Heart right ventricle (tissue), 16 donors: ENCODE measurements at regions not wholly inside any gene's neighbourhood (a gene's known extent, or its start where the extent isn't known, plus 50 kb on each side); places are given as distances from the start of the nearest gene placed in this dataset.

Experiments used
- ATAC-seq, 8 donors: fragments of 200-7000 bp; cut with Tn5 transposase; one replicate each; pipeline ENCODE4 v1.9.1; 2020; ENCODE audit warnings: mild to moderate bottlenecking in 8 of 8, moderate library complexity in 8 of 8, moderate number of reproducible peaks in 1 of 8
- DNase-seq, 2 donors: peaks; one replicate each; pipeline ENCODE4 v3.0.0-alpha.2; 2020
- H3K27ac ChIP-seq, 10 donors: fragments of 200-600 bp; sonication (generic) in 2 of 10; one replicate each; pipeline versions ENCODE4 v1.5.0 to v1.8.0; 2020 to 2022; ENCODE audit warnings: mild to moderate bottlenecking in 3 of 10
- H3K27me3 ChIP-seq, 7 donors: fragments of 200-600 bp; one replicate each; pipeline ENCODE4 v1.8.0; 2021 to 2022; ENCODE audit warnings: mild to moderate bottlenecking in 2 of 7
- H3K36me3 ChIP-seq, 9 donors: fragments of 200-600 bp; sonication (generic) in 1 of 9; one replicate each; pipeline versions ENCODE4 v1.5.0 to v1.8.0; 2020 to 2022; ENCODE audit warnings: mild to moderate bottlenecking in 2 of 9
- H3K4me1 ChIP-seq, 9 donors: fragments of 200-600 bp; sonication (generic) in 1 of 9; one replicate each; pipeline versions ENCODE4 v1.5.0 to v1.8.0; 2020 to 2022; ENCODE audit warnings: mild to moderate bottlenecking in 4 of 9
- H3K4me3 ChIP-seq, 10 donors: fragments of 200-600 bp; sonication (generic) in 2 of 10; one replicate each; pipeline versions ENCODE4 v1.5.0 to v1.8.0; 2020 to 2022; ENCODE audit warnings: mild to moderate bottlenecking in 7 of 10, moderate library complexity in 2 of 10
- H3K9me3 ChIP-seq, 11 donors: fragments of 200-600 bp in 10 of 11; sonication (generic) in 2 of 11; one replicate each; pipeline versions ENCODE4 v1.5.0 to v1.8.0; 2013 to 2022; ENCODE audit warnings: mild to moderate bottlenecking in 2 of 11, control low read depth in 1 of 11, moderate library complexity in 1 of 11
- WGBS, 2 donors: extraction: QIAGEN DNeasy Blood & Tissue Kit; methylation state at CpG; one replicate each; pipeline ENCODE4 v1.1.7; 2013; ENCODE audit warnings: inconsistent platforms in 1 of 2; 5-methylcytosine and 5-hydroxymethylcytosine counted together
- intact Hi-C, 10 donors: fragments of 100-400 bp; cut with DNase I; formaldehyde crosslinking; loops; one replicate each; pipeline versions ENCODE4 v1.11.1 to v1.14.2; 2022
- TF ChIP-seq, protein P1 (sequence below), 9 donors: fragments of 200-600 bp; sonication (generic) in 2 of 9; IDR thresholded peaks; one replicate each; pipeline versions ENCODE4 v1.5.0 to v1.8.0; 2021 to 2022; ENCODE audit warnings: antibody characterized with exemption in 9 of 9, mild to moderate bottlenecking in 5 of 9, moderate library complexity in 1 of 9
- donor health status: Arrhythmogenic right ventricular cardiomyopathy.
- donor health status: ischemic (EF 13 %, LVEDD 7.1; RV severe dilation, severe dysfunction).
- donor health status: healthy with polysubstance abuse.
- donor health status: DM: no; HTN: yes; CAD: no.
- donor health status: DM: no; HTN: no; CAD: no.
- donor health status: ischemic (EF 25% LVEDD 6.9; RV normal size, moderate dysfunction).
- donor health status: ischemic (EF 25% LVEDD 5.7; RV mildly dilated, moderate dysfunction).
- donor health status: healthy.
- donor health status: DM: yes; HTN: yes; CAD: no.
- donor health status: Ischemic cardiomyopathy.
- donor health status: ischemic (EF 35%, LVEDD 5.7; RV mildly dilated, moderate dysfunction).
- donor health status: nonischemic (EF 11% LVEDD 7.7; RV severe dilation, severe dysfunction).
- donor health status: DM: yes; HTN: yes; CAD: no.
- donor health status: PGD.
- donor health status: ischemic (EF 29% LVEDD 5.4; RV normal size, mild dysfunction).
- donor health status: nonischemic (EF 23%, LVEDD 6.1; RV moderate dilation, normal function).

- Histone ChIP-seq H3K4me1 (peaks cover 0 to 15% (median 0%) of the 10 kb centered on the region in 9 donors), H3K27ac (no peak overlapping the region), H3K27me3 (no peaks in the 10 kb centered on the region), H3K4me3 (no peak overlapping the region), H3K36me3 (no peaks in the 10 kb centered on the region), H3K9me3 (no peaks in the 10 kb centered on the region)
- intact Hi-C loops = no loop called here
- 87 to 92% methylated on average over 3 of the region's 3 CpGs for WGBS, 2 donors
- DNase-seq = no peak
- no peak for ATAC-seq
- TF ChIP-seq, protein P1, sequence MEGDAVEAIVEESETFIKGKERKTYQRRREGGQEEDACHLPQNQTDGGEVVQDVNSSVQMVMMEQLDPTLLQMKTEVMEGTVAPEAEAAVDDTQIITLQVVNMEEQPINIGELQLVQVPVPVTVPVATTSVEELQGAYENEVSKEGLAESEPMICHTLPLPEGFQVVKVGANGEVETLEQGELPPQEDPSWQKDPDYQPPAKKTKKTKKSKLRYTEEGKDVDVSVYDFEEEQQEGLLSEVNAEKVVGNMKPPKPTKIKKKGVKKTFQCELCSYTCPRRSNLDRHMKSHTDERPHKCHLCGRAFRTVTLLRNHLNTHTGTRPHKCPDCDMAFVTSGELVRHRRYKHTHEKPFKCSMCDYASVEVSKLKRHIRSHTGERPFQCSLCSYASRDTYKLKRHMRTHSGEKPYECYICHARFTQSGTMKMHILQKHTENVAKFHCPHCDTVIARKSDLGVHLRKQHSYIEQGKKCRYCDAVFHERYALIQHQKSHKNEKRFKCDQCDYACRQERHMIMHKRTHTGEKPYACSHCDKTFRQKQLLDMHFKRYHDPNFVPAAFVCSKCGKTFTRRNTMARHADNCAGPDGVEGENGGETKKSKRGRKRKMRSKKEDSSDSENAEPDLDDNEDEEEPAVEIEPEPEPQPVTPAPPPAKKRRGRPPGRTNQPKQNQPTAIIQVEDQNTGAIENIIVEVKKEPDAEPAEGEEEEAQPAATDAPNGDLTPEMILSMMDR (IDR thresholded peaks at IDR 0.05) = no peak
These were observed 283.2 kb upstream of the LYPLAL1 start for GRCh38 chr1:218890451-218890850.

DNA sequence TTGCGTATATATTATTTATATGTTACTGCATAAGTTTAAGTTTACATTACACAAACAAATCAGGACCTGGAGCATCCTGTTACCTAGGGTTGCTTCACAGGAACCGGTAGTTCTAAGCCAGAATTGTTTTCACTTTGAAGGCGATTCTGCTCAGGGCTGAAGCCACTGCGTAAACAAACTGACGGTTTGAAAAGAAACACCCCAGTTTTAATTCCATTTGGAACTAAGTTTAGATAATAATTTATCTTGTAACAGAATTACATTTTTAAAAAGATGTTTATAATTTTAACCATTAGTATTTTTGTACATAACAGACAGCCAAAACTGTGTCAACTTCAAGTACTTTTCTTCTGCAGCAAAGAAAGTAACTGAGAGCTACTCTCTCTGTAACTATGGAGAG, 282.1 kb upstream of the LYPLAL1 start:
- 91 to 94% methylated on average over 5 of the region's 5 CpGs for WGBS, 2 donors
- no peaks in the 10 kb centered on the region for H3K27me3 ChIP-seq
- no peak overlapping the region for H3K4me3 ChIP-seq
- no peaks in the 10 kb centered on the region for H3K9me3 ChIP-seq
- no peak overlapping the region for H3K27ac ChIP-seq
- ATAC-seq (no peak), DNase-seq (no peak)
- peaks cover 0 to 7% (median 0%) of the 10 kb centered on the region in 9 donors for H3K4me1 ChIP-seq
- intact Hi-C loops = no loop called here
- TF ChIP-seq, protein P1 (IDR thresholded peaks at IDR 0.05) = no peak
- H3K36me3 ChIP-seq = no peaks in the 10 kb centered on the region

DNA sequence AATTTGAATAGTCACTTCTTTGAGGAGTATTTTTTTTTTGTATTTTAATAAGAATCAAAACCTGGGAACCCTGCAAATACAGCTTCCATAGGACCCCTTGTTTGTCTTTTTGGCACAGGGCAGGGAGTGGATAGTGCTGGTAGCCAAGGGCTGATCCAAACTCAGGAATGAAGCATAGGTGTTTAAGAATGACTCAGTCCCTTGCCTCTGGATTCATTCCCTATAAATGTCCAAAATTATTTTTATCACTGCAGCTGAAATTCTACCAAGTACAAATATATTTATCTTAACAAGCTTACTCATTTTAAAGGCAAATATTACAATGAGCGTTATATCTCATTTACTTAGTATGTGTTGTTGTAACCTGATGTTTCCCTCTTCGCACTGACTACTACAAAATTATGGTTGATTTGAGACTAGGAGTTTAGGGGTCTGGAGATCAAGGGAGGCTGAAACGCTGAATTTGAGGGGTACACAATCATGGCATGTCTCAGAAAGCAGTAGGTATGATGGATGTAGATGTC, 278.6 kb upstream of the LYPLAL1 start:
- intact Hi-C loops = no loop called here
- H3K4me3 ChIP-seq = no peak overlapping the region
- TF ChIP-seq, protein P1 (IDR thresholded peaks at IDR 0.05) = no peak
- H3K9me3 ChIP-seq = no peaks in the 10 kb centered on the region
- WGBS, 2 donors = 89 to 97% methylated on average over 3 of the region's 3 CpGs
- H3K4me1 ChIP-seq = peaks cover 0 to 1% (median 0%) of the 10 kb centered on the region in 9 donors
- ATAC-seq (no peak), DNase-seq (no peak)
- H3K27ac ChIP-seq = no peak overlapping the region
- no peaks in the 10 kb centered on the region for H3K36me3 ChIP-seq
- no peaks in the 10 kb centered on the region for H3K27me3 ChIP-seq

DNA sequence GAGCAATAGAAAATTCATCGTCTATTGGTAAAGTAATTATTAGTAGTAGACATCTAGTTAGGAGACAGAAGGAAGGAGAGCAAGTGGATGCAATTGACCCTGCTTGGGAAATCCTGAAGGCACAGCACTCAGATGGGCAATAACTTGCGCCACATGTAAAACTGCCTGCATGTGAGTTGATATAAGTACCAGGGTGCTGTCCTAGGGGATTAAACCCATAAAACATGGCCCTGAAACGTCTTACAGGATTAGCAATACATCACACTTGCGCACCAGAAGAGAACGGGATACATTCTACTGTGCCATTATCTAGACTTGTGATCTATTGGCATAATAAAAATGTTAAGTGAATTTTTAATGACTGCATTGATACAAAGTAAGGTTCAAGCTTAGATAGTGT, 277.5 kb upstream of the LYPLAL1 start:
- ATAC-seq = no peak
- no peaks in the 10 kb centered on the region for H3K27me3 ChIP-seq

More for the DNA sequence above, 277.5 kb upstream of the LYPLAL1 start:
- H3K4me3 ChIP-seq = no peak overlapping the region
- TF ChIP-seq, protein P1 (IDR thresholded peaks at IDR 0.05) = no peak
- H3K4me1 ChIP-seq = peaks cover 0 to 8% (median 0%) of the 10 kb centered on the region in 9 donors
- WGBS, 2 donors = 94 to 97% methylated on average over 5 of the region's 5 CpGs
- no peaks in the 10 kb centered on the region for H3K36me3 ChIP-seq
- H3K27ac ChIP-seq = no peak overlapping the region
- no peaks in the 10 kb centered on the region for H3K9me3 ChIP-seq
- intact Hi-C loops = no loop called here
- DNase-seq = no peak
